HepG2 (cell line): ENCODE measurements at regions not wholly inside any gene's neighbourhood (a gene's known extent, or its start where the extent isn't known, plus 50 kb on each side); places are given as distances from the start of the nearest gene placed in this dataset.

Source experiments
- ATAC-seq: fragments of 200-7000 bp; cut with Tn5 transposase; 3 replicates; pipeline ENCODE4 v1.9.1; 2020; ENCODE audit warnings: mild to moderate bottlenecking, moderate library complexity
- BruUV-seq: library from RNA; stranded (reverse); fragments of 400-500 nt; replicated peaks from 2 replicates; lab custom pipeline; 2021; lab: Mats Ljungman, UMichigan
- CTCF ChIA-PET: fragments of 300-600 bp; formaldehyde crosslinking; extraction: SDS; loops from one replicate; lab custom pipeline; 2021; ENCODE audit warnings: low total read pairs, inconsistent platforms, low intra/inter-chr PET ratio; lab: Yijun Ruan, JAX
- POLR2A ChIA-PET: fragments of 350-600 bp; sonication (Branson Sonifier 250); formaldehyde crosslinking; loops from one replicate; lab custom pipeline; 2020; ENCODE audit warnings: antibody characterized with exemption, inconsistent platforms; lab: Yijun Ruan, JAX
- DNase-seq: peaks from one replicate; pipeline ENCODE4 v3.0.0-alpha.2; 2015; ENCODE audit warnings: low spot score
- FAIRE-seq: peaks from 3 replicates; lab custom pipeline; 2011; peaks lifted over from hg19 to GRCh38; lab: Jason Lieb, UNC
- H2AFZ ChIP-seq: one replicate; pipeline ENCODE4 v1.6.1; 2011; ENCODE audit warnings: low read length, inconsistent platforms
- H3K27ac ChIP-seq: fragments of 300-600 bp; 3 replicates; pipeline ENCODE4 v1.8.0; 2011; ENCODE audit warnings: mixed run types, mild to moderate bottlenecking, mixed read lengths, low read length, inconsistent platforms; ENCODE audit not compliant: insufficient read depth; ENCODE audit errors: extremely low read length
- H3K27me3 ChIP-seq, 2 experiments: fragments of 200-600 bp in 1 of 2; 2 replicates in 1 of 2; 3 replicates in 1 of 2; pipeline versions ENCODE4 v1.6.0 to v1.8.0; 2011; ENCODE audit warnings: low read length in 2 of 2, mild to moderate bottlenecking in 2 of 2, moderate library complexity in 2 of 2, inconsistent platforms in 1 of 2; ENCODE audit not compliant: insufficient read depth in 2 of 2, control insufficient read depth in 1 of 2
- H3K36me3 ChIP-seq, 2 experiments: fragments of 200-600 bp in 1 of 2; replicated peaks in 1 of 2; 2 replicates in 1 of 2; 3 replicates in 1 of 2; pipeline versions ENCODE4 v1.5.1 to v1.8.0; 2011; ENCODE audit warnings: low read length in 2 of 2, inconsistent platforms in 1 of 2; ENCODE audit not compliant: insufficient read depth in 2 of 2, control insufficient read depth in 1 of 2
- H3K4me1 ChIP-seq: 2 replicates; pipeline ENCODE4 v1.5.1; 2012; ENCODE audit warnings: low read length, inconsistent platforms; ENCODE audit not compliant: insufficient read depth
- H3K4me2 ChIP-seq: 2 replicates; pipeline ENCODE4 v1.6.0; 2011; ENCODE audit warnings: low read depth, low read length, inconsistent platforms
- H3K4me3 ChIP-seq, 3 experiments: fragments of 200-600 bp in 1 of 3; sonication (generic), shearing (Covaris generic) in 1 of 3; replicated peaks in 1 of 3; 2 replicates each; pipeline ENCODE4 v1.5.1; 2011 to 2016; ENCODE audit warnings: low read length in 3 of 3, inconsistent platforms in 2 of 3, low read depth in 2 of 3, mild to moderate bottlenecking in 2 of 3, control low read depth in 1 of 3, mixed read lengths in 1 of 3; ENCODE audit not compliant: insufficient read depth in 1 of 3
- H3K79me2 ChIP-seq: one replicate; pipeline ENCODE4 v1.6.1; 2011; ENCODE audit warnings: low read length, inconsistent platforms; ENCODE audit not compliant: insufficient read depth
- H3K9ac ChIP-seq: 2 replicates; pipeline ENCODE4 v1.6.0; 2011; ENCODE audit warnings: mild to moderate bottlenecking, low read depth, low read length, inconsistent platforms; ENCODE audit not compliant: insufficient read depth
- H3K9me3 ChIP-seq: 2 replicates; pipeline ENCODE4 v1.5.1; 2012; ENCODE audit warnings: mild to moderate bottlenecking, low read length
- H4K20me1 ChIP-seq: 2 replicates; pipeline ENCODE4 v1.6.0; 2011; ENCODE audit warnings: inconsistent platforms, mild to moderate bottlenecking, low read length, moderate library complexity; ENCODE audit not compliant: insufficient read depth
- GATAD1 ChIP-seq: IDR thresholded peaks from 2 replicates; pipeline ENCODE4 v1.6.1; 2016; ENCODE audit warnings: missing genetic modification reagents, missing compliant biosample characterization
- KAT2B ChIP-seq: fragments of 150-350 bp; IDR thresholded peaks from 2 replicates; pipeline ENCODE4 v1.6.1; 2014; ENCODE audit warnings: low read depth, low read length, borderline replicate concordance
- KDM4B ChIP-seq: sonication (generic); formaldehyde crosslinking; IDR thresholded peaks from 2 replicates; pipeline ENCODE4 v1.4.0; 2020; ENCODE audit warnings: missing genetic modification reagents
- MAZ ChIP-seq, 2 experiments: sonication (generic) in 1 of 2; formaldehyde crosslinking in 1 of 2; IDR thresholded peaks; 2 replicates each; pipeline versions ENCODE4 v1.5.0 to v1.6.1; 2012 to 2020; ENCODE audit warnings: low read depth in 2 of 2, mild to moderate bottlenecking in 2 of 2, borderline replicate concordance in 1 of 2, improper control_type of control experiment in 1 of 2, low read length in 1 of 2, missing genetic modification reagents in 1 of 2, moderate library complexity in 1 of 2
- PHF5A ChIP-seq: IDR thresholded peaks from one replicate; pipeline ENCODE4 v1.6.1; 2018; ENCODE audit warnings: low read depth, missing genetic modification reagents; ENCODE audit not compliant: unreplicated experiment
- ZNF382 ChIP-seq: sonication (generic); formaldehyde crosslinking; IDR thresholded peaks from 2 replicates; pipeline ENCODE4 v1.5.0; 2020; ENCODE audit warnings: missing genetic modification reagents, mild to moderate bottlenecking, borderline replicate concordance
- ZNF549 ChIP-seq: sonication (generic); formaldehyde crosslinking; IDR thresholded peaks from 2 replicates; pipeline ENCODE4 v1.5.0; 2020; ENCODE audit warnings: missing genetic modification reagents
- WGBS: methylation state at CpG from one replicate; pipeline ENCODE4 v1.1.6; 2017; ENCODE audit warnings: low lambda C conversion rate; 5-methylcytosine and 5-hydroxymethylcytosine counted together
- in situ Hi-C: cut with HindIII; loops from 2 replicates; pipeline ENCODE4 v1.10.0; 2017; ENCODE audit warnings: low pct_unique_long_range_greater_than_20kb; ENCODE audit not compliant: extremely low pct_ligation_motif_present
- intact Hi-C: fragments of 100-400 bp; cut with micrococcal nuclease; formaldehyde crosslinking; loops from one replicate; pipeline ENCODE4 v1.10.0; 2022; ENCODE audit not compliant: unreplicated experiment
- TF ChIP-seq, protein P1 (sequence below): sonication (generic); formaldehyde crosslinking; IDR thresholded peaks from 2 replicates; pipeline ENCODE4 v1.5.1; 2020; ENCODE audit warnings: missing genetic modification reagents, mild to moderate bottlenecking, borderline replicate concordance
- TF ChIP-seq, protein P2 (sequence below): sonication (generic); formaldehyde crosslinking; IDR thresholded peaks from 2 replicates; pipeline ENCODE4 v1.4.0; 2020; ENCODE audit warnings: missing genetic modification reagents
- TF ChIP-seq, protein P3 (sequence below): sonication (generic); formaldehyde crosslinking; IDR thresholded peaks from 2 replicates; pipeline ENCODE4 v1.8.1; 2022; ENCODE audit warnings: low read depth, mild to moderate bottlenecking, missing genetic modification reagents
- TF ChIP-seq, protein P4 (sequence below), 2 experiments: IDR thresholded peaks; 2 replicates each; pipeline ENCODE4 v1.6.1; 2011 to 2012; ENCODE audit warnings: low read length in 2 of 2, borderline replicate concordance in 1 of 2, low read depth in 1 of 2, mild to moderate bottlenecking in 1 of 2, moderate library complexity in 1 of 2

DNA sequence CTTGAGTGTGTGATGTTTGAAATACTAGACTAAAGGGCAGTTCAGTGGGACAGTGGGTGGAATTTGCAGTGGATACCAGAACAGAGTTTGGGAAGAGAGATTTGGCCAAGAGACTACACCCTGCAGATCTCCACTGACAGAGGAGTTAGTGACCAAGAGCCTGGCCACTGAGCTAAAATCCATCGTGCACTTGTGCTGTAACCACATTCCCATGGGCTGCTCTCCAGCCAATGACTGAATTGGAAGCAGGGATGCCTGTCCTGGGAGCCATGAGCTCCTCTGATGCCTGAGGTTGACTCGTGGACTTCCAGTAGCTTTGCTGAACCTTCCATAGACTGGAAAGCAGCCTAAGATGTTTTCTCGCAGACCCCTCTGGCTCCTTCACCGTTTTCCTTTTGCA is 296.1 kb downstream of the TRIML1 start:
- 63% methylated on average over 4 of the region's 4 CpGs for WGBS
- CTCF ChIA-PET, result no interaction called here

More for the DNA sequence above, 296.1 kb downstream of the TRIML1 start:
- no TSS peak for BruUV-seq
- FAIRE-seq (no peak), DNase-seq (no peak), ATAC-seq (no peak)
- Histone ChIP-seq H4K20me1 (no peaks in the 10 kb centered on the region), H3K4me1 (peaks cover 22% of the 10 kb centered on the region), H3K27ac (no peak overlapping the region), H3K36me3 (no peaks in the 10 kb centered on the region), H3K9me3 (no peaks in the 10 kb centered on the region), H3K9ac (no peak overlapping the region), H3K79me2 (no peaks in the 10 kb centered on the region), H2AFZ (no peak overlapping the region), H3K4me2 (no peak overlapping the region), H3K27me3 (no peaks in the 10 kb centered on the region; a peak in 1 of 5 replicates), H3K4me3 (no peak overlapping the region)
- POLR2A ChIA-PET, result no interaction called here
- TF ChIP-seq PHF5A (no peak), GATAD1 (CRISPR knock-in tag) (no peak), ZNF382 (no peak), ZNF549 (CRISPR knock-in tag) (no peak), KDM4B (CRISPR knock-in tag) (no peak), MAZ (IDR thresholded peaks at IDR 0.05; ENCODE audit: borderline replicate concordance, low read depth, low read length) (no peak), MAZ (CRISPR knock-in tag; IDR thresholded peaks at IDR 0.05; ENCODE audit: low read depth) (no peak), KAT2B (no peak)
- TF ChIP-seq, protein P1, sequence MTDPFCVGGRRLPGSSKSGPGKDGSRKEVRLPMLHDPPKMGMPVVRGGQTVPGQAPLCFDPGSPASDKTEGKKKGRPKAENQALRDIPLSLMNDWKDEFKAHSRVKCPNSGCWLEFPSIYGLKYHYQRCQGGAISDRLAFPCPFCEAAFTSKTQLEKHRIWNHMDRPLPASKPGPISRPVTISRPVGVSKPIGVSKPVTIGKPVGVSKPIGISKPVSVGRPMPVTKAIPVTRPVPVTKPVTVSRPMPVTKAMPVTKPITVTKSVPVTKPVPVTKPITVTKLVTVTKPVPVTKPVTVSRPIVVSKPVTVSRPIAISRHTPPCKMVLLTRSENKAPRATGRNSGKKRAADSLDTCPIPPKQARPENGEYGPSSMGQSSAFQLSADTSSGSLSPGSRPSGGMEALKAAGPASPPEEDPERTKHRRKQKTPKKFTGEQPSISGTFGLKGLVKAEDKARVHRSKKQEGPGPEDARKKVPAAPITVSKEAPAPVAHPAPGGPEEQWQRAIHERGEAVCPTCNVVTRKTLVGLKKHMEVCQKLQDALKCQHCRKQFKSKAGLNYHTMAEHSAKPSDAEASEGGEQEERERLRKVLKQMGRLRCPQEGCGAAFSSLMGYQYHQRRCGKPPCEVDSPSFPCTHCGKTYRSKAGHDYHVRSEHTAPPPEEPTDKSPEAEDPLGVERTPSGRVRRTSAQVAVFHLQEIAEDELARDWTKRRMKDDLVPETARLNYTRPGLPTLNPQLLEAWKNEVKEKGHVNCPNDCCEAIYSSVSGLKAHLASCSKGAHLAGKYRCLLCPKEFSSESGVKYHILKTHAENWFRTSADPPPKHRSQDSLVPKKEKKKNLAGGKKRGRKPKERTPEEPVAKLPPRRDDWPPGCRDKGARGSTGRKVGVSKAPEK, result no peak
- TF ChIP-seq, protein P2, sequence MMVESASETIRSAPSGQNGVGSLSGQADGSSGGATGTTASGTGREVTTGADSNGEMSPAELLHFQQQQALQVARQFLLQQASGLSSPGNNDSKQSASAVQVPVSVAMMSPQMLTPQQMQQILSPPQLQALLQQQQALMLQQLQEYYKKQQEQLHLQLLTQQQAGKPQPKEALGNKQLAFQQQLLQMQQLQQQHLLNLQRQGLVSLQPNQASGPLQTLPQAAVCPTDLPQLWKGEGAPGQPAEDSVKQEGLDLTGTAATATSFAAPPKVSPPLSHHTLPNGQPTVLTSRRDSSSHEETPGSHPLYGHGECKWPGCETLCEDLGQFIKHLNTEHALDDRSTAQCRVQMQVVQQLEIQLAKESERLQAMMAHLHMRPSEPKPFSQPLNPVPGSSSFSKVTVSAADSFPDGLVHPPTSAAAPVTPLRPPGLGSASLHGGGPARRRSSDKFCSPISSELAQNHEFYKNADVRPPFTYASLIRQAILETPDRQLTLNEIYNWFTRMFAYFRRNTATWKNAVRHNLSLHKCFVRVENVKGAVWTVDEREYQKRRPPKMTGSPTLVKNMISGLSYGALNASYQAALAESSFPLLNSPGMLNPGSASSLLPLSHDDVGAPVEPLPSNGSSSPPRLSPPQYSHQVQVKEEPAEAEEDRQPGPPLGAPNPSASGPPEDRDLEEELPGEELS (CRISPR knock-in tag), result no peak
- TF ChIP-seq, protein P3, sequence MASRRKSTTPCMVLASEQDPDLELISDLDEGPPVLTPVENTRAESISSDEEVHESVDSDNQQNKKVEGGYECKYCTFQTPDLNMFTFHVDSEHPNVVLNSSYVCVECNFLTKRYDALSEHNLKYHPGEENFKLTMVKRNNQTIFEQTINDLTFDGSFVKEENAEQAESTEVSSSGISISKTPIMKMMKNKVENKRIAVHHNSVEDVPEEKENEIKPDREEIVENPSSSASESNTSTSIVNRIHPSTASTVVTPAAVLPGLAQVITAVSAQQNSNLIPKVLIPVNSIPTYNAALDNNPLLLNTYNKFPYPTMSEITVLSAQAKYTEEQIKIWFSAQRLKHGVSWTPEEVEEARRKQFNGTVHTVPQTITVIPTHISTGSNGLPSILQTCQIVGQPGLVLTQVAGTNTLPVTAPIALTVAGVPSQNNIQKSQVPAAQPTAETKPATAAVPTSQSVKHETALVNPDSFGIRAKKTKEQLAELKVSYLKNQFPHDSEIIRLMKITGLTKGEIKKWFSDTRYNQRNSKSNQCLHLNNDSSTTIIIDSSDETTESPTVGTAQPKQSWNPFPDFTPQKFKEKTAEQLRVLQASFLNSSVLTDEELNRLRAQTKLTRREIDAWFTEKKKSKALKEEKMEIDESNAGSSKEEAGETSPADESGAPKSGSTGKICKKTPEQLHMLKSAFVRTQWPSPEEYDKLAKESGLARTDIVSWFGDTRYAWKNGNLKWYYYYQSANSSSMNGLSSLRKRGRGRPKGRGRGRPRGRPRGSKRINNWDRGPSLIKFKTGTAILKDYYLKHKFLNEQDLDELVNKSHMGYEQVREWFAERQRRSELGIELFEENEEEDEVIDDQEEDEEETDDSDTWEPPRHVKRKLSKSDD, result no peak
- TF ChIP-seq, protein P4, sequence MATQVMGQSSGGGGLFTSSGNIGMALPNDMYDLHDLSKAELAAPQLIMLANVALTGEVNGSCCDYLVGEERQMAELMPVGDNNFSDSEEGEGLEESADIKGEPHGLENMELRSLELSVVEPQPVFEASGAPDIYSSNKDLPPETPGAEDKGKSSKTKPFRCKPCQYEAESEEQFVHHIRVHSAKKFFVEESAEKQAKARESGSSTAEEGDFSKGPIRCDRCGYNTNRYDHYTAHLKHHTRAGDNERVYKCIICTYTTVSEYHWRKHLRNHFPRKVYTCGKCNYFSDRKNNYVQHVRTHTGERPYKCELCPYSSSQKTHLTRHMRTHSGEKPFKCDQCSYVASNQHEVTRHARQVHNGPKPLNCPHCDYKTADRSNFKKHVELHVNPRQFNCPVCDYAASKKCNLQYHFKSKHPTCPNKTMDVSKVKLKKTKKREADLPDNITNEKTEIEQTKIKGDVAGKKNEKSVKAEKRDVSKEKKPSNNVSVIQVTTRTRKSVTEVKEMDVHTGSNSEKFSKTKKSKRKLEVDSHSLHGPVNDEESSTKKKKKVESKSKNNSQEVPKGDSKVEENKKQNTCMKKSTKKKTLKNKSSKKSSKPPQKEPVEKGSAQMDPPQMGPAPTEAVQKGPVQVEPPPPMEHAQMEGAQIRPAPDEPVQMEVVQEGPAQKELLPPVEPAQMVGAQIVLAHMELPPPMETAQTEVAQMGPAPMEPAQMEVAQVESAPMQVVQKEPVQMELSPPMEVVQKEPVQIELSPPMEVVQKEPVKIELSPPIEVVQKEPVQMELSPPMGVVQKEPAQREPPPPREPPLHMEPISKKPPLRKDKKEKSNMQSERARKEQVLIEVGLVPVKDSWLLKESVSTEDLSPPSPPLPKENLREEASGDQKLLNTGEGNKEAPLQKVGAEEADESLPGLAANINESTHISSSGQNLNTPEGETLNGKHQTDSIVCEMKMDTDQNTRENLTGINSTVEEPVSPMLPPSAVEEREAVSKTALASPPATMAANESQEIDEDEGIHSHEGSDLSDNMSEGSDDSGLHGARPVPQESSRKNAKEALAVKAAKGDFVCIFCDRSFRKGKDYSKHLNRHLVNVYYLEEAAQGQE (IDR thresholded peaks at IDR 0.05; ENCODE audit: borderline replicate concordance in 1 of 2, low read depth in 1 of 2, low read length in 2 of 2), result no peak
- in situ Hi-C loops (no loop called here), intact Hi-C loops (loop anchor here (10.0 kb wide), 1 partner anchor 99 kb away; no protein-coding TSS in a partner anchor)
